ENCODE measurements at regions not wholly inside any gene's neighbourhood (a gene's known extent, or its start where the extent isn't known, plus 50 kb on each side); places are given as distances from the start of the nearest gene placed in this dataset.
"Not testable (repeated sequence)": the region's sequence is repeated elsewhere in the genome, so short reads cannot be mapped to it uniquely, and the experiment has no call there.

- TF ChIP-seq, protein P1, sequence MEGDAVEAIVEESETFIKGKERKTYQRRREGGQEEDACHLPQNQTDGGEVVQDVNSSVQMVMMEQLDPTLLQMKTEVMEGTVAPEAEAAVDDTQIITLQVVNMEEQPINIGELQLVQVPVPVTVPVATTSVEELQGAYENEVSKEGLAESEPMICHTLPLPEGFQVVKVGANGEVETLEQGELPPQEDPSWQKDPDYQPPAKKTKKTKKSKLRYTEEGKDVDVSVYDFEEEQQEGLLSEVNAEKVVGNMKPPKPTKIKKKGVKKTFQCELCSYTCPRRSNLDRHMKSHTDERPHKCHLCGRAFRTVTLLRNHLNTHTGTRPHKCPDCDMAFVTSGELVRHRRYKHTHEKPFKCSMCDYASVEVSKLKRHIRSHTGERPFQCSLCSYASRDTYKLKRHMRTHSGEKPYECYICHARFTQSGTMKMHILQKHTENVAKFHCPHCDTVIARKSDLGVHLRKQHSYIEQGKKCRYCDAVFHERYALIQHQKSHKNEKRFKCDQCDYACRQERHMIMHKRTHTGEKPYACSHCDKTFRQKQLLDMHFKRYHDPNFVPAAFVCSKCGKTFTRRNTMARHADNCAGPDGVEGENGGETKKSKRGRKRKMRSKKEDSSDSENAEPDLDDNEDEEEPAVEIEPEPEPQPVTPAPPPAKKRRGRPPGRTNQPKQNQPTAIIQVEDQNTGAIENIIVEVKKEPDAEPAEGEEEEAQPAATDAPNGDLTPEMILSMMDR (IDR thresholded peaks at IDR 0.05; ENCODE audit: control insufficient read depth, extremely low read depth, insufficient read depth): no peak
- DNase-seq (ENCODE audit: low read depth): no peak
- no peak overlapping the region for H3K4me3 ChIP-seq (ENCODE audit: low read depth, low read length)
Observed at GRCh38 chr10:125247576-125247975, 87.2 kb upstream of the CTBP2 start.

DNA sequence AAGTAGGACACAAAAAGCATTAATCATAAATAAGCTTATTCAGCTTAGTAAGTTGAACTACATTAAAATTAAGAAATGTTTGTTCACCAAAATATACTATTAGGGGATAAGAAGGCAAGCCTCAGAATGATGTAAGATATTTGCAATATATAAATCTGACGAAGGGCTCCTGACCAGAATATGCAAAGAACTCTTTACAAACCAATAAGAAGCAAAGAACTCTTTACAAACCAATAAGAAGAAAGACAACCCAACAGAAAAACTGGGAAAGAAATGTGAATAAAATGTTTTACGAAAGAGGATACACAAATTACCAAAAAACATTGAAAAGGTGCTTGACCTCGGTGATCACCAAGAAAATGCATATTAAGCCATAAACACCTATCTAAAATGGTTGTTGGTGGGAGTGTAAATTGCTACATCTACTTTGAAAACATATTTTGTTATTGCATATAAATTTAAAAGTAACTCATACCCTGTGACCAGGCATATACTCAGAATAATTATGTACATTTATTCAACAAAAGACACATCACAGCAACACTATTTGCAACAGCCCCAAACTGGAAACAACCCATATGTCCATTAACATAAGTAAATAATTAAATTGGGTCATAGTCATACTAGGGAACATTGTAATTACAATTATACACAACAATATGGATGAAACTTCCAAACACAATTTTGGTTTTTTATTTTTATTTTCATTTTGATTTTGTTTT, 83.3 kb upstream of the CTBP2 start:
- TF ChIP-seq, protein P1 (IDR thresholded peaks at IDR 0.05; ENCODE audit: control insufficient read depth, extremely low read depth, insufficient read depth): no peak
- DNase-seq (ENCODE audit: low read depth): no peak
- H3K4me3 ChIP-seq (ENCODE audit: low read depth, low read length): no peak overlapping the region

DNA sequence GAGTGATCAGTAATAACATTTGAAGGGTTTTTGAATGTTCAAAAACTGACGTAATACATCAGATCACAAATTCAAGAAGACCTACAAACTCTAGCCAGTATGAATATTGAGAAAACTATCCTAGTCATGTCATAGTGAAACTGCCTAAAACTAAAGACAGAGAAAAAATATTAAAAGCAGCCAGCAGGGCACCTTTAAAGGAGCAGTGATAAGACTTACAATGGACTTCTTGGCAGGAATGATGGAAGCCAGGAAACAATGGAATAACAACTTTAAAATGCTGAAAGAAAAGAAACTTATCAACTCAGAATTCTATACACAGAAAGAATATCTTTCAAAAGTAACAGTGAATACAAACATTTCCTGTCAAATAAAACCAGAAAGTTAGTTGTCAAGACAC, 78.3 kb upstream of the CTBP2 start:
- H3K4me3 ChIP-seq (ENCODE audit: low read depth, low read length): no peak overlapping the region
- TF ChIP-seq, protein P1 (IDR thresholded peaks at IDR 0.05; ENCODE audit: control insufficient read depth, extremely low read depth, insufficient read depth): no peak
- DNase-seq (ENCODE audit: low read depth): no peak

GRCh38 chr10:125236091-125236490, 75.7 kb upstream of the CTBP2 start:
- H3K4me3 ChIP-seq (ENCODE audit: low read depth, low read length): no peak overlapping the region
- DNase-seq (ENCODE audit: low read depth): no peak
- TF ChIP-seq, protein P1 (IDR thresholded peaks at IDR 0.05; ENCODE audit: control insufficient read depth, extremely low read depth, insufficient read depth): no peak

- no peak overlapping the region for H3K4me3 ChIP-seq (ENCODE audit: low read depth, low read length)
- DNase-seq (ENCODE audit: low read depth): no peak
- TF ChIP-seq, protein P1 (IDR thresholded peaks at IDR 0.05; ENCODE audit: control insufficient read depth, extremely low read depth, insufficient read depth): no peak
Observed at GRCh38 chr10:125235093-125236069, 75.0 kb upstream of the CTBP2 start.

DNA sequence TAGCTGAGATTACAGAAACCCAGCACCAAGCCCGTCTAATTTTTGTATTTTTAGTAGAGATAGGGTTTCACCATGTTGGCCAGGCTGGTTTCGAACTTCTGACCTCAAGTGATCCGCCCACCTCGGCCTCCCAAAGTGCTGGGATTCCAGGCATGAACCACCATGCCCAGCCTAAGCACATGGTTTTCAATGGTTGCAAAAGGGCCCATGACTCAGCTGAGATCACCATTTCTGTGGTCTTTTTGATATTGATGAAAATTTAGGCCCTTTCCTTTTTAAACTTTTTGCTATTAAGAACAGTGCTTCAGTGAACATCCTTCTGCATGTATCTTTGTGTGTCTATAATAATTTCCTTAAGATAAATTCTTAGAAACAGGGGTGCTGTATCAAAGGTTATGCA, 74.2 kb upstream of the CTBP2 start:
- DNase-seq (ENCODE audit: low read depth); H3K4me3 ChIP-seq (ENCODE audit: low read depth, low read length): not testable (repeated sequence)

GRCh38 chr10:125233726-125234125, 73.4 kb upstream of the CTBP2 start:
- H3K4me3 ChIP-seq (ENCODE audit: low read depth, low read length): no peak overlapping the region
- TF ChIP-seq, protein P1 (IDR thresholded peaks at IDR 0.05; ENCODE audit: control insufficient read depth, extremely low read depth, insufficient read depth): no peak
- DNase-seq (ENCODE audit: low read depth): no peak
